WTC11 (cell line): ENCODE measurements at regions not wholly inside any gene's neighbourhood (a gene's known extent, or its start where the extent isn't known, plus 50 kb on each side); places are given as distances from the start of the nearest gene placed in this dataset.

Experiments used
- ATAC-seq: fragments of 200-7000 bp; cut with Tn5 transposase; 2 replicates; pipeline ENCODE4 v1.10.0; 2021; ENCODE audit warnings: mild to moderate bottlenecking, moderate library complexity
- CTCF ChIA-PET: fragments of 300-600 bp; sonication (Branson Sonifier 250); formaldehyde crosslinking; loops from one replicate; lab custom pipeline; 2021; ENCODE audit warnings: antibody characterized with exemption; lab: Charles Lee
- POLR2A ChIA-PET: fragments of 350-600 bp; sonication (Branson Sonifier 250); formaldehyde crosslinking; loops from one replicate; lab custom pipeline; 2021; ENCODE audit warnings: antibody characterized with exemption; lab: Charles Lee
- DNase-seq: peaks from one replicate; pipeline ENCODE4 v3.0.0; 2021; ENCODE audit warnings: low spot score
- H3K27ac Mint-ChIP-seq: 2 replicates; pipeline ENCODE4 v1.8.0; 2021; ENCODE audit warnings: mixed read lengths
- H3K27me3 Mint-ChIP-seq: 2 replicates; pipeline ENCODE4 v1.8.0; 2021; ENCODE audit warnings: low read depth, mild to moderate bottlenecking, moderate library complexity, mixed read lengths
- H3K36me3 Mint-ChIP-seq: 2 replicates; pipeline ENCODE4 v1.8.0; 2021; ENCODE audit warnings: mixed read lengths
- H3K4me1 Mint-ChIP-seq: 2 replicates; pipeline ENCODE4 v1.8.0; 2022; ENCODE audit warnings: mixed read lengths
- H3K4me3 Mint-ChIP-seq: 2 replicates; pipeline ENCODE4 v1.8.0; 2021; ENCODE audit warnings: mild to moderate bottlenecking, moderate library complexity, mixed read lengths
- H3K9me3 Mint-ChIP-seq: 2 replicates; pipeline ENCODE4 v1.8.0; 2021; ENCODE audit warnings: mixed read lengths
- AFF4 ChIP-seq: sonication (generic); formaldehyde crosslinking; IDR thresholded peaks from 2 replicates; pipeline ENCODE4 v1.8.1; 2023; ENCODE audit warnings: mild to moderate bottlenecking, missing genetic modification reagents, borderline replicate concordance
- ARID4B ChIP-seq: sonication (generic); formaldehyde crosslinking; IDR thresholded peaks from 2 replicates; pipeline ENCODE4 v1.8.0; 2023; ENCODE audit warnings: missing genetic modification reagents, mild to moderate bottlenecking, borderline replicate concordance
- ATF2 ChIP-seq: sonication (generic); formaldehyde crosslinking; IDR thresholded peaks from 2 replicates; pipeline ENCODE4 v1.8.1; 2022; ENCODE audit warnings: low read depth, missing genetic modification reagents, borderline replicate concordance
- ATF3 ChIP-seq: sonication (generic); formaldehyde crosslinking; conservative IDR thresholded peaks from 2 replicates; pipeline ENCODE4 v1.8.1; 2022; ENCODE audit warnings: mild to moderate bottlenecking, missing genetic modification reagents
- CREM ChIP-seq: sonication (generic); formaldehyde crosslinking; IDR thresholded peaks from 2 replicates; pipeline ENCODE4 v1.8.1; 2022; ENCODE audit warnings: mild to moderate bottlenecking, missing genetic modification reagents, moderate library complexity
- ELF4 ChIP-seq: sonication (generic); formaldehyde crosslinking; IDR thresholded peaks from 2 replicates; pipeline ENCODE4 v1.8.1; 2022; ENCODE audit warnings: low read depth, mild to moderate bottlenecking, moderate library complexity, missing genetic modification reagents
- FOXJ3 ChIP-seq: sonication (generic); formaldehyde crosslinking; IDR thresholded peaks from 2 replicates; pipeline ENCODE4 v1.9.0; 2021; ENCODE audit warnings: missing genetic modification reagents, mild to moderate bottlenecking, borderline replicate concordance
- HMGA2 ChIP-seq: fragments of 250-450 bp; sonication (Bioruptor Pico); IDR thresholded peaks from 2 replicates; pipeline ENCODE4 v1.4.0; 2021; ENCODE audit warnings: mild to moderate bottlenecking, moderate library complexity
- IRF2 ChIP-seq: sonication (generic); formaldehyde crosslinking; IDR thresholded peaks from 2 replicates; pipeline ENCODE4 v1.8.0; 2022; ENCODE audit warnings: low read depth, missing genetic modification reagents, borderline replicate concordance
- NR2C2 ChIP-seq: sonication (generic); formaldehyde crosslinking; IDR thresholded peaks from 2 replicates; pipeline ENCODE4 v1.8.0; 2022; ENCODE audit warnings: mild to moderate bottlenecking, missing genetic modification reagents
- NR3C1 ChIP-seq: sonication (generic); formaldehyde crosslinking; conservative IDR thresholded peaks from 2 replicates; pipeline ENCODE4 v1.8.1; 2023; ENCODE audit warnings: low read depth, mild to moderate bottlenecking, missing genetic modification reagents
- PRDM15 ChIP-seq: sonication (generic); formaldehyde crosslinking; IDR thresholded peaks from 2 replicates; pipeline ENCODE4 v1.8.0; 2022; ENCODE audit warnings: missing genetic modification reagents
- SOX15 ChIP-seq: fragments of 250-450 bp; sonication (Bioruptor Pico); IDR thresholded peaks from 2 replicates; pipeline ENCODE4 v1.9.0; 2021; ENCODE audit warnings: mild to moderate bottlenecking
- TEAD4 ChIP-seq: sonication (generic); formaldehyde crosslinking; IDR thresholded peaks from 2 replicates; pipeline ENCODE4 v1.8.0; 2022; ENCODE audit warnings: mild to moderate bottlenecking, missing genetic modification reagents
- USF1 ChIP-seq: sonication (generic); formaldehyde crosslinking; IDR thresholded peaks from 2 replicates; pipeline ENCODE4 v1.8.0; 2022; ENCODE audit warnings: mild to moderate bottlenecking, missing genetic modification reagents
- ZBTB21 ChIP-seq: sonication (generic); formaldehyde crosslinking; IDR thresholded peaks from 2 replicates; pipeline ENCODE4 v1.8.1; 2023; ENCODE audit warnings: mild to moderate bottlenecking, missing genetic modification reagents, borderline replicate concordance
- ZBTB43 ChIP-seq: sonication (generic); formaldehyde crosslinking; IDR thresholded peaks from 2 replicates; pipeline ENCODE4 v1.8.1; 2023; ENCODE audit warnings: mild to moderate bottlenecking, missing genetic modification reagents
- ZNF232 ChIP-seq: sonication (generic); formaldehyde crosslinking; IDR thresholded peaks from 2 replicates; pipeline ENCODE4 v1.8.0; 2022; ENCODE audit warnings: mild to moderate bottlenecking, missing genetic modification reagents
- ZNF317 ChIP-seq: sonication (generic); formaldehyde crosslinking; IDR thresholded peaks from 2 replicates; pipeline ENCODE4 v1.8.1; 2023; ENCODE audit warnings: low read depth, mild to moderate bottlenecking, moderate library complexity, missing genetic modification reagents, borderline replicate concordance
- ZNF396 ChIP-seq: fragments of 250-450 bp; sonication (Bioruptor Pico); IDR thresholded peaks from 2 replicates; pipeline ENCODE4 v1.8.0; 2021; ENCODE audit warnings: mild to moderate bottlenecking, moderate library complexity, borderline replicate concordance
- ZNF416 ChIP-seq: fragments of 250-450 bp; sonication (Bioruptor Pico); IDR thresholded peaks from 2 replicates; pipeline ENCODE4 v1.9.0; 2021; ENCODE audit warnings: mild to moderate bottlenecking, inconsistent platforms

GRCh38 chr1:230536641-230537155 is 105.6 kb upstream of the COG2 start (continued):
- TF ChIP-seq AFF4 (CRISPR knock-in tag) = no peak
- no peak for TF ChIP-seq ELF4 (CRISPR knock-in tag)
- no peak for TF ChIP-seq ZNF396
- no peak for TF ChIP-seq HMGA2 (CRISPR knock-in tag)
- no peak for TF ChIP-seq ZNF317
- TF ChIP-seq PRDM15 (CRISPR knock-in tag) = no peak
- TF ChIP-seq, all 79 proteins: peak for 0

GRCh38 chr1:230534224-230534623 is 108.1 kb upstream of the COG2 start:
- ATAC-seq = no peak
- ChIA-PET POLR2A (no interaction called here), CTCF (no interaction called here)
- peaks cover 4% of the 10 kb centered on the region for H3K4me1 Mint-ChIP-seq
- H3K27me3 Mint-ChIP-seq = no peaks in the 10 kb centered on the region; the same call in 1 of the 2 replicates
- H3K9me3 Mint-ChIP-seq = peaks cover 24% of the 10 kb centered on the region
- no peak for DNase-seq
- H3K27ac Mint-ChIP-seq = no peak overlapping the region
- peaks cover 6% of the 10 kb centered on the region for H3K36me3 Mint-ChIP-seq
- H3K4me3 Mint-ChIP-seq = no peak overlapping the region
- TF ChIP-seq FOXJ3 (CRISPR knock-in tag) (no peak), ZNF232 (CRISPR knock-in tag) (no peak), CREM (CRISPR knock-in tag) (no peak), ZBTB21 (CRISPR knock-in tag) (no peak), ZNF416 (no peak), TEAD4 (CRISPR knock-in tag) (no peak), ZNF396 (no peak), USF1 (no peak), ATF3 (CRISPR knock-in tag) (no peak), ZBTB43 (CRISPR knock-in tag) (no peak), IRF2 (CRISPR knock-in tag) (no peak), NR3C1 (no peak), NR2C2 (CRISPR knock-in tag) (no peak), ARID4B (no peak), ATF2 (CRISPR knock-in tag) (no peak), ZNF317 (no peak), SOX15 (CRISPR knock-in tag) (no peak)
